HCEC 1CT (cell line): ENCODE measurements at regions not wholly inside any gene's neighbourhood (a gene's known extent, or its start where the extent isn't known, plus 50 kb on each side); places are given as distances from the start of the nearest gene placed in this dataset.
"Not testable (repeated sequence)": the region's sequence is repeated elsewhere in the genome, so short reads cannot be mapped to it uniquely, and the experiment has no call there.

Experiments used
- DNase-seq: peaks from one replicate; pipeline ENCODE4 v3.0.0-alpha.2; 2017

DNA sequence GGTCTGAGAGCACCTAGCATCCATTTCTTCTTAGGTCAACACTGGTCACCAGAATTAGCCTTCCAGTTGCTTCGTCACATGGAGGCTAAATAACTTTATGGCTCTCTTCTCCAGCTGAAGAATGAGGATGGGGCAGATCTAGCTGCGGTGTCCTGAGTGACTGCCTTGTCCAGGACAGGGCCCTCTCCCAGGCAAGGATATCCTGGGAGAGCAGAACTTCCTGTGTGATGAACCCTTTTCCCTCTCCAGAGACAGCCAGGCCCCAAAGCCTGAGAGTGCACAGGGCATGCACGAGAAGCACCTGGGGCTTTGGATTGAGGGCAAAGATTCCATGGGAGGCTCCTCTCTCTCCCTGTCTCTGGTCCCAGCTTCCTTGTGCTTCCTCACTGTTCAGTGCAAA lies 108.2 kb upstream of the MAMLD1 start:
- no peak for DNase-seq

DNA sequence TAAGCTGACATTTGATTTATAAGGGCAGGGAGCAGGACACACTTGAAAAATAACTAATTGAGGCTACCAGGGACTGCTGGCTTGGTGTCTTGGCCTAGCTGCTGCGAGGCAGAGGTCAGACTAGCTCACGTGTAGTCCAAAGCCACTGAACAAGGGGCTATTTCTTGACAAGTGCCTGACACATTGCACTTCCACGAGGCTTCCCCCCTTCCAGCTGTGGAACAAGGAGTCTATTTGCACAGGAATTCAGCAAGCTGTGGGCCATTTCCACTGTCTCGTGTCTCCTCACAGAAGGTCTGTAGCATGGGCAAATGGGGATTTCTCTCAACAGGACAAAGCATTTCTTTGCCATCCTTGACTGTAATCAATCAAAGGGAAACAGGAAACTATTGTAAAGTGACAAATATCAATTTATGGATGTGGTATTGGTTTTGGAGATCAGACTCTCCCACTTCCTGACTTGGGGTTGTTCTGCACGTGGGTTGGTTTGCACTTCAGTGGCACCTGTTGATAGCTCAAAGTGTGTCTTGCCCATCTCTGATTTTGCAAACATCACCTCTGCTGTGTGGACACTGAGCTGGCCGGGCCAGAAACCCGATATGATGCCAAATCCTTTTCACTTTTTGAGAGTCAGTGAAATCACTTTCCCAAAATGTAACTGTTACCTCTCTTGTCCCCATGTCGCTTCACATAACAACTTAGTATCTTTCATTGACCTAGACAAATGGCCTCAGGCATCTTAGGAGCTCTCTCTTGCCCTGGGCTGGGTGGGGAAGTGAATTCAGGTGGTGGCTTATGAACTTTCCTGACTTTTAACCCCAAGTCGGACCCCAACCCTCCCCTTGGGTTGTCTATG lies 107.4 kb upstream of the MAMLD1 start:
- no peak for DNase-seq

DNA sequence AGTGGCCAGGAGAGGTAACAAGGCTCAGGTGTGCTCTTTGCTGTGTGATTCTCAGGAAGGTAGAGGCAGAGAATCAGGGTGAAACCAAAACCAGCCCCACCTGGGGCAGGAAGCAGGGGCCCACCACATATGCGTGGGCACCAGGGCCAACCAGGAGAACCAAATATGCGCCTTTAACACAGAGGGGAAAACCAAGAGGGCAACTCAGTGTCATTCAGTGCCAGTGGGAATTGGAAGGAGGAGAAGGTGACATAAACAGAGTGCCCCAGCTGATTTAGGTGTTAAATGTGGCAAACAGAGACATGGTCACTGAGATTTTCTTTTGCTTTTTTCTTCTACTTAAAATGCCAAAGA lies 106.8 kb upstream of the MAMLD1 start:
- DNase-seq, result no peak

DNA sequence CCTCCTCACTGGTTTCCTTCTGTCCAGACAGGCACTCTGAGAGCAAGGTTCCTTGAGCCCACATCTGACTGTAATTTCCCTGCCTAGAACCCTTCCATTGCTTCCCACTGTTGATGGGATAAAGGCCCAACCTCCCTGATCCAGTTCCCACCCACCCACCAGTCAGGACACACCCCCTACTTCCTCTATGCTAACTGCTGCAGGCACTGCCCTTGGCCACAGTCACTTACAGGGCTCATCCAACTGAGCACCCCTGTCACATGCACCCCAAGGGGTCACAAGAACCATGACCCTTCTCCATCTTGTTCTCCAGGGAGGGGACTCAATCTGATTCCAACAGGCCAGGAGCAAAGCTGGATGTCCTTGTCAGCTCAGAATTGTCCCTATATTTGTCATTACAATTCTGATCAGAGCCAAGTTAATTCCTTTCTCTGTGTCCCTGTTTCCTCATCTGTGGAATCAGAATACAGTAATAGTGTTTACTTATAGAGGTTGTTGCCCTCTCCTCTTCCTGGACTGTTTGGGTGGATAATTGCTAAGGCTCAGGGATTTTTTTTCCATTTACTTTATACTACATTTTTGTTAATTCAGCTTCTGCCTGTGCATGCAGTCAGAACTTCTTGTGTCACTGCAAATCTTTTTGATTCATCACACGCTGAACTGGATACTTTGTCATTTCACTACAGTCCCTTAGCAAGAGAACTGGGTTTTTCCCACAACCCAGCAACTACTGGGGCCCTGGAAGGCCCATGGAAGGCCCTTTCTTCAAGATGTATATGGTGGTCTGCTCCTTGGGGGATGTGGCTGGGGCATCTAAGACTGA lies 105.6 kb upstream of the MAMLD1 start:
- no peak for DNase-seq

DNA sequence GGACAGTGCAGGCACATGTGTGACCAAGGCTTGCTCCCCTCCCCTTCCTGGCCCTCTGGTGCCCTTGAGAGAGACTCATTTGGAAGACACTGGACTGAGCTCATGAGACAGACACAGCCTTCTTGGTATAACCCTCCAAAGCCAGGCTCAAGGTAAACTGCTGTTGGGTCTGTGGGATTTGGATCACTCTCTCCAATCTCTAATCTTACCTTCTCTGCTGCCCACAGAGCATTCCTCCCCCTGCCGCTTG lies 105.0 kb upstream of the MAMLD1 start:
- DNase-seq, result no peak

DNA sequence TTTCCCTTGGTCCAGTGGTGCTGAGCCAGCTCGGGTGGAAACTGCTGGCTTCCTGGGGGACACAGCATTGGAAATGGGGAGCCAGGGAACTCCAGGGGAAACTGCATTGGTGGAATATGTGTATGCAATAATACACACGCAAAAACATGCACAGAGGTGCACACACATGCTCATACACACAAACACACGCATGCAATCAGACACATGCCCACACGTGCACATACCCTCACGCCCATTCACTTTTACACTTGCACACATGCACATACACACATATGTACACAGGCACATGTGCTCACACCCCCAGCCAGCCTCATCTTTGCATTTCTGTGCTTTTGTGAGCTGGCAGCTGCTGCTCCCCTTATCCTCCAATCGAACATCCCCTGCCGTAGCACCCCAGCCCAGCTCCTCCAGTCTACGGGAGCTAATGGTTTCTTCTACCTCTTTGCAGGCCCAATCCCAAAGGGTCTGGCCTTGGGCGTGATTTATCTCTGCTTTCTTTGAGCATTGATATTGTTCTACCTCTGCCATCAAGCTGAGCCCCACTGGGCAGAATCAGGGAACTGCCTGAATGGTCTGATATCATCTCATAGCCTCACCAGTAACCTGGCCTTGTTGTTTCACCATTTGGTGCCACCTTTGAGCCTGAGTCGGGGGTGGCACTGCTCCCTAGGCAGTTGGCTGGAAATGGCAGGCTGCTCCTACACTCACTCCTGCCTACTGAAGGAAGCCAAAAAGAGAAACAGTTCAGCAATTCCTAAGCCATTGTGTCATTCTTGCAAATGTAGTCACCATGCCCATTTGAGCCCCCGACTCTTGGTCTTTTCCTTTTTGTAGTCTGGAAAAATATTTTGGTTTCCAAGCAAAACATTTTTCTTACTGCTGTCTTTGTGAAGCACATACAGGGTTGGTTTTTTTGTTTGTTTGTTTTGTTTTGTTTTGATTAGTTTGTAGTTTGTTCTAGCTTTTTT lies 104.4 kb upstream of the MAMLD1 start:
- no peak for DNase-seq

DNA sequence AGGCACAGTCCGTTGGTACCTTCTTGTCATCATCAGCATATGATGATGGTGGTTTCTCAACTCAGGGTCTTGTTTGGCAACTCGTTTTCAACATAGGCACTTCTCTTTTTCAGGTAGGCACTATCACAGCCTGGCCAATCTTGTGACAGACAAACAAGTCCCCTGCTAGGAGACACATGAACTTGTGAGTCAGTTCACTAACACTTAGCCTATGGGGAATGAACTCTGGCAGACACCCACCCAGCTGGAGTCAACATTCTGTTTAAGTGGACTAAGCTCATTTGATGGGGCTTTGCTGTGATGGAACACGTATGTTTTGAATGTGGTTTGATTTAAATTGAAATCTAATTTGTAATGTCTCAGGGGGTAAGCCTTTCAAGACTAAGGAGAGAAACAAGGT lies 100.7 kb upstream of the MAMLD1 start:
- DNase-seq, result no peak

DNA sequence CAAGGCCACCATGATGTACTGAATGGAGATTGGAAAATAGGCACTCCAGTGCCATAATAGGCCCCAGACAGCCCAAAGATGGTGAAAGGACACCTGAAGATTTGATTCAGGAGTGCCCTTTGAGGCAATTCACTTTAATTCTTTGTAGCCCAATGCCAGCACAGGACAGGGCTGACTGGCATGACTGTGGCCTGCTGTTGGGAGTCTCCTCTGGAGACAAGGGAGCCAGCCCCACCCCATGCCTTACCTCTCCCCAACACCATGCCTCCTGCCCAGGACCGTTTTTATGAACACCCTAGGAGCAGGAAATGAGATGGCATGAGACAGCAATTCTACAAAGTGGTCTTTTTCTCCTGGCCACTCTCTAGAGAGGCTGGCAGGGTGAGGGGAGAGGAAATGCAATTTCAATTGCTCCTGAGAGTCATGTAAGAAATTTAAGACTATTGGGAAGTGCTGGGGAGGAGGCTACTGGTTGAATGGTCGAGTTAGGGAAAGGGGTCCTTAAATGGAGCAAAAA lies 94.2 kb upstream of the MAMLD1 start:
- no peak for DNase-seq

DNA sequence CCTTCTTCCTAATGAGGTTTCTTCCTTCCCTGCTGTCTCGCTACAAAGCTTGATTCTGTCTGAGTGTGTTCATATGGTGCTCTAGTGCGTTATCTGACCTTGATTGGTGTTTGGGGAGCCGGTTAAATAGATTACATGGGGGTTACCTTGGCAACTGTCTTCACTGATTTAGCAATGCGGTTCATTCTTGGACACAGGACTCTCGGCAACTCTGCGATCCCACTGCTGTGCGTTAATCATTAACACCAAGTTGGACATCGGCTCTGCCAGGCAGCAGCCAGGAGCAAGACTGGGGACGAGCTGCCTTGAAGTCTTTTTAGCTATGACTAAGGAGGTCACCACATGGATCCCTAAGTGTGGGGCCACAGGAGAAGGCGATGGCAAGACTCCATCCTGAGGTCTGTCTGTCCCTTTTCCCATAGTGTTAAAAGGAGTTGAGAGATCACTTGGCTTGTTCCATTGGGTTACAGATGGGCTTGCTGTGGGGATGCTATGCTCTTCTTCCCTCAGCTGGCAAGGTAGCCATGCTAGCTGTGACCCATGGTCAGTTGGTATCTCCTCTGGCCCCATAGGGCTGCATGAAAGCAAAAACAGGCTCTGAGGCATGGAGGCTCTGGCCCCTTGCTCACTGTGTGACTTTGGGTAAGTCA lies 93.4 kb upstream of the MAMLD1 start:
- no peak for DNase-seq

DNA sequence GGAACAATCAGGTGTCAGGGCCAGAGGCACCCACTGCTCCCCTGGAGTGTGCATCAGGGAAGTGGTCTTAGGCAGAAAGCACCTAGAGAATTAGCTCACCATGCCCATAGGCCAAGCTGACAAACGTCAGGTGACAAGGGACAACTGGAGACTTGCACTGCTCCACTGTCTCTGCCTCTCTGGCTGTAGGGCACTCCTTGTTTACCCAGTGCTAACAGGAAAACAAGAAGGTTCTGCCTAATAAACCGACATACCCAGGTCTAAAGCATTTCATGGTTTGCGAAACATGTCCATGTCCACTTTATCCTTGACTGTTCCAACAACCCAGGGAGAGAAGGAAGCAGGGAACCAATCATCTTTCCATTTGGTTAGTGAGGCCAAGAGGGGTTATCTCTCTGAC lies 92.5 kb upstream of the MAMLD1 start:
- no peak for DNase-seq

DNA sequence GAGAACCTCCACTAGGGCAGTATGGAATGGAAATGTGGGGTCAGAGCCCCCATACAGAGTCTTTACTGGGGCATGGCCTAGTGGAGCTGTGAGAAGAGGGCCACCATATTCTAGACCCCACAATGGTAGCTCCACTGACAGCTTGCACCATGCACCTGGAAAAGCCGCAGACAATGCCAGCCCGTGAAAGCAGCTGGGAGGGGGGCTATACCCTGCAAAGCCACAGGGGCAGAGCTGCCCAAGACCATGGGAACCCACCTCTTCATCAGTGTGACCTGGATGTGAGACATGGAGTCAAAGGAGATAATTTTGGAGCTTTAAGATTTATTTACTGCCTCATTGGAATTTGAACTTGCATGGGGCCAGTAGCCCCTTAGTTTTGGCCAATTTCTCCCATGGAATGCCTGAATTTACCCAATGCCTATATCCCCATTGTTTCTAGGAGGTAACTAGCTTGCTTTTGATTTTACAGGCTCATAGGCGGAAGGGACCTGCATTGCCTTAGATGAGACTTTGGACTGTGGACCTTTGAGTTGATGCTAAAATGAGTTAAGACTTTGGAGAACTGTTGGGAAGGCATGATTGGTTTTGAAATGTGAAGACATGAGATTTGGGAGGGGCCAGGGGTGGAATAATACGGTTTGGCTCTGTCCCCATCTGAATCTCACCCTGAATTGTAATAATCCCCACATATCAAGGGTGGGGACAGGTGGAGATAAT lies 89.4 kb upstream of the MAMLD1 start:
- DNase-seq, result not testable (repeated sequence)

DNA sequence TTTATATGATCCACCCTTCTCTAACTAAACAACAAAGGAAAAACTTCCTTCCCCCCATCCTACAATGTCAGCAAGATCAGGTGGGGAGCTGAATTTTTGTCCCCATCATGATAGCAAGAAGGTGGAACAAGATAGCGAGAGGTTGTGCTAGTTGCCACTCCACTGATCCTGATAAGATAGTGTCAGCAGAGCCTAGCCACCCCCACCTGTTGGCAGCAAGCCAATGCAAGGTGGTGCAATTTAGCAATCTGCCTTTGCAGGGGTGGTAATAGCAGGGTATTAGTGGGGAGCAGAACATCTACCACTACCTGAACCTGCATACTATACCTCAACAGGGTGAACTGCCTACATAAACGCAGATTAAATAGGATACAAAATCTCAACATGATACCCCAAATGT lies 80.2 kb upstream of the MAMLD1 start:
- no peak for DNase-seq

DNA sequence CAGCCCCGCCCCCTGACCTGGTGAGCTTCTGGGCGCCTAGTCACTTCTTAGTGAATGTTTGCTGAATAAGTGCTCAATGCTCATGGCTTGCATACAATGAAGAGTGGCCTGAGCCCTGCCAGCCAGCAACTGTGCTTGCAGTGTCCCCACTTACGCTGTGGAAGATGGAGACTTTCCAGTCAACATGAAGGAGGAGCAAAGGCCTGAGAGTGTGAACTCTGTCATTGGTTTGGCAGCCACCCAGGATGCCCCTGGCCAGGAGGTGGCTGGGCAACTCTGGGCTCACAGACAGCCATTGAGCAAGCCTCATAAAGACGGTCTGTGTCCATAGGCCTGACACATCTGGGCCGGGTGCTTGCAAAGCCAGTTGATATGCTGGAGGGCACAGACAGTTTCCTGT lies 72.1 kb upstream of the MAMLD1 start:
- no peak for DNase-seq

DNA sequence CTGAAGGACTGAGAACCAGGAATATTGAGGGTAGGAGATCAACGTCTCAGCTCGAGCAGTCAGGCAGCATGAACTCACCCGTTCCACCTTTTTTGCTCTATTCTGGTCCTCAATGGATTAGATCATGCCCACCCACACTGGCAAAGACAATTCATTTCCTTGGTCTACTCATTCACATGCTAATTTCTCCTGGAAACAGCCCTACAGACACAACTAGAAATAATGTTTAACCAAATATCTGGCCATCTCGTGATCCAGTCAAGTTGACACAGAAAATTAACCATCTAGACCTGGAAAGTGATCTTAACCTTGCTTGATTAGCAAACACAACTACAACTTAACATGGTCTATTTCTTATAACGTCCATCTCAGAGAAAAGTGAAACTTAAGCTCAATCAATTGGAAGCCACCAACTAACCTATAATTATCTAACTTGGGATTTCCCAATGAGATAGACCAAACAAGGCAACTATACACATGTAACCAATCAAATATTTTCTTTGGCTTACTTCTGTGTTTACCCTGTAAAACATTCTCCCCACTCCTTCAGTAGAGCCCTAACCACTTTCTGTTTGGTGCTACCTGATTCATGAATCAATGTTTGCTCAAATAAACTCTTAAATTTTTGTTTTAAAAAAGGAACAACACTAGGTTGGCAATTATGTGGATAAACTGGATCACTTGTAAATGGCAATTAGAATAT lies 69.7 kb upstream of the MAMLD1 start:
- DNase-seq, result no peak

DNA sequence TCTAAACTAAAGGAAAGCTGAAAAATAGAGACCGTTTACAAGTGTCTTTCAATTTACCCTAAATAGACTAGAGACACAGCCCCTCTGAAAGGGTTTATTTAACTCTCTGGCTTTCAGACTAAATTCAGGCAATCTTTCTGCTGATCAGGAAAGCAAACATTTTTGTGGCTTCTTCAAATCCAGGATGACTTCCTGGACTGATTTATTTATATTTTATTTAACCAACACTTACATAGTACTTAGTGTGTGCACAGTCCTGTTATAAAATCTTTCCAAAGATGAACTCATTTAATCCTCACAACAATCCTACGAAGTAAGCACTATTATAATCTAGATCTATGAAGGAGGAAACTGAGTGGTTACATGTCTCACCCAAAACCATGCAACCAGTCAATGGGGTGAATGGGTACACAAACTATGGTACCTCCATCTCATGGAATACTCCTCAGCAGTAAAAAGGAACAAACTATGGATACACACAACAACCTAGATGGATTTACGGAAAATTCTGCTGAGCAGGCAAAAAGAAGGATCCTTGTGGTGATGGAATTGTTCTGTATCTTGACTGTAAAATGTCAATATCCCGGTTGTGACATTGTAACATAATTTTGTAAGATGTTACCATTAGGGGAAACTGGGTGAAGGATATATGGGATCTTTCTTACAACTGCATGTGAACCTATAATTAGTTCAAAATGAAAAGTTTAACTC lies 64.1 kb upstream of the MAMLD1 start:
- peak; percentile 2 for DNase-seq

DNA sequence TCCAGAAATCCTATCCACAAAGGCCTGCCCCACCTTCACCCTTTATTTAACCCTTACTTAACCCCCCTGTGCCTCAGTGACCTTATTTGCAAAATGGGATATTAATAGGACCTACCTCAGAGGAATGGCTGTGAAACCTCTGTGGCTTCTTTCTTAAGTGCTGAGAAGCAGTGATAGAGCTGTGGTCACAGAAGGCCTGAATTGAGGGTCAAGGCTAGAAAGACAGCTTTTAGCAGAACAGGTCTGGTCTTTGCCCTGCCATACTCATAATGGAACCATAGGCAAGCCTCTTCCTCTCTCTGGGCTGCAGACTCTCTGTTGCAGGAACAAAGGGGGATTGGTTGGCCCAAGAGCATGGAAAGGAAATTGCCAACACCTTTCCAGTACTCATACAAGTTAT lies 63.5 kb upstream of the MAMLD1 start:
- DNase-seq, result no peak

DNA sequence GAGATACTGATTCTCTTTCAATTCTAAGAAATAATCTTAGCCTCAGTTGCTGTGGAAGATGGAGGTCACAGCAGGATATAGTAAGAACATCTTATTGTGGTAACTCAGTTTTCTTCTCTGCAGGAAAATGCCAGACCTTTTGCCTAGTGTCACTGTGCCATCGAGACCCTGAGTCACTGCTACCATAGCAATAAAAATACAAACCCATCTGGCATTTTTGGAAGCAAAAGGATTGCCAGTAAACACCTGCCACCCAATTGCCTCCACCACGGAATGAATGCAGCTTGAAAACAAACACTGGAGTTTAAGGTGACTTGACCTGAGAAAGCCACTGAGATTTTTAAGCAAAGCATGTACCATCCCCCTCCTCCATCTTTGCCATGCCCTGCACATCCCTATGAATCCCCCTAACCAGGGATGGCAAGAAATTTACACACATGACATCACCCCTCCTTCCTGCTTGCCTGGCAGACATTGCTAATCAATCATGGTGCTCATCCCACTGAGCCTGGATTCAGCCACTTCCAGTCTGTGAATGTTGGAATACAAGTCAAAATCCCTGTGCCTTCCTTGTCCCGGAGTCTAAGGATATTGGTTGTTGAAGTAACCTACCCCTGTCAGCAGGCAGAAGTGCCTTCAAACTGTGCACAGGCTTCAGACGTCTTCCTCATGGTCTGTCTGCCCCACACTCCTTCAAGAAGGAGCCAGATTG lies 59.6 kb upstream of the MAMLD1 start:
- DNase-seq, result no peak

DNA sequence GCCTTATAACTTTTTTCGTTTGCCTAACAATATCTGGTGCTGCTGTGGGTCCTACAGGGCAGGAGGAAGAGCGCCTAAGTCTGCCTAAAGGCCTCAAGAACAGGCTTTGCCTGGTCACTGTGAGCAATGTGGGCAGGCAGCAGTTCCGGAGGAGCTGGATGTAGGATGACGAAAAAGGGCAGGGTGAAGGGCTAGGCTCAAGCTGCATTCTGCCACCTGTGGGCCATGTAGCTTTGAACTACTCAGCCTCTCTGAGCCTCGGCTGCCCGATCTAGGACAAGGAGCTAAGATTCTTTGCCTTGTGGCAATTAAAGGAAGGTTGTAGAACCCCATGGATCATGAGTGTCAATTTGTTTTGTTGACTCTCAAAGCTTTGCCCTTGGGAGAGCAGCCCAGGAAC lies 57.1 kb upstream of the MAMLD1 start:
- DNase-seq, result no peak

DNA sequence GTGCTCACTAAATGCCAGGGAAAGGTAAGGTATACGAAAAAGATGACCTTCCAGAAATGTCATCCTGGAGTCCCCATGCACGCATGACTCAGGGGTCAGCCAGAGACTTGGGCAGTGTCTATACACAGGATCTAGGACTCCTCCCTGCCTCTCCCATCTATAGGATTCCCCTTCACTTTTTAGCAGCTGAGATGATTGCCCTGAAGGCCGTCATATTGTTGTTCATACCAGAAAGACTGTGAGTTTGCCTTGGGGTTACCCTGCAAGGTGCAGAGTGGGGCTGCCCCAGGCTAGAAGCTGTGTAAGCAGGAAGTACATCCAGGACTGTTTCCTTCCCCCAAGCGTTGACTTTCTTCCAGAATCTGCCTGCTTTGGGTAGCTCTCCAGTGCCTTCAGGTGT lies 55.1 kb upstream of the MAMLD1 start:
- no peak for DNase-seq

DNA sequence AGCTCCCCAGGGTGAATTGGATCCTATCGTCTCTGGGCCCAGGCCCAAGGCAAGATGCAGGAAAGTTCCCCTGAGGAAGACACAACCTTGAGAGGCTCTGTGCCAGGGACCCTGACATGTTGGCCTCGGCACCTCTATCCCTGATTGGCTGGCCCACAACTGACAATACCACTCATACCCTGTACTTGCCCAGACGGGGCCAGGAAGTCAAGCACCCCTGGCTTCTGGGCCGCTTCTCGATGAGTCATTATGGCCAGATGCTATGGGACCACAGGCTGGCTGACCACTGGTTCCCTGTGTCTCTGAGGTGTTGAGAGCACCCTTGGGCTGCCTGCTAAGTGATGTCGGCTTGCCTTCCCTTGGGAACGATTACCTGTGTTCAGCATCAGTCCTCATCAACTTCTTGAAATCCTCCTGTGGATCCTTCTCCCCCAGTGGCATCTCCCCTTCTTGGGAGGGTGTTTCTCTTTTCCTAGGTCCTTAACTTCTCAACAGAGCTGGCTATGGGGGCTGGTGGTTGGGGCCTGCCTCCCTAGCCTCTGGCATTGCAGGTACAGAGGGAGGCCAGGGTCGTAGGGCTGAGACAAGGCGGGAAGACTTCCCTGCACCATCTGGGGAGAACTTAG lies 54.5 kb upstream of the MAMLD1 start:
- no peak for DNase-seq
